ENCODE measurements at regions not wholly inside any gene's neighbourhood (a gene's known extent, or its start where the extent isn't known, plus 50 kb on each side); places are given as distances from the start of the nearest gene placed in this dataset.

DNA sequence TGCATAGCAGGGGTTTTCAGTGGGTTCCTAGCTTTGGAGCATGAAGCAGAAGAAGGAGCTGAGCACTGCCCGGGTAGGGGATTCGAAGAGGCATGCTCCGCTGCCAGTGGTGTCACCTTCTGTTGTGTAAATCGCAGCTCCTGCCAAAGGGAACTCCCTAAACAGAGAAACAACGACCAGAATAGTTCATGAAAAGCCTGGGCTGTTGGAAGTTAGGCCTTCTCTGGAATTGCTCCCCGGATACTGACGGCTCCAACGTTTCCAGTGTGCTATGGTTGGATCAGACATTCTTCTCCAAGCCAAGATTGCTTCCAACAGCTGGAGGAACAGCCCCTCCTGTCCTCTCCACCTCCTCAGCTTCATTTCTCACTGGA, 546.0 kb upstream of the FZD8 start:
- TF ChIP-seq, protein P1, sequence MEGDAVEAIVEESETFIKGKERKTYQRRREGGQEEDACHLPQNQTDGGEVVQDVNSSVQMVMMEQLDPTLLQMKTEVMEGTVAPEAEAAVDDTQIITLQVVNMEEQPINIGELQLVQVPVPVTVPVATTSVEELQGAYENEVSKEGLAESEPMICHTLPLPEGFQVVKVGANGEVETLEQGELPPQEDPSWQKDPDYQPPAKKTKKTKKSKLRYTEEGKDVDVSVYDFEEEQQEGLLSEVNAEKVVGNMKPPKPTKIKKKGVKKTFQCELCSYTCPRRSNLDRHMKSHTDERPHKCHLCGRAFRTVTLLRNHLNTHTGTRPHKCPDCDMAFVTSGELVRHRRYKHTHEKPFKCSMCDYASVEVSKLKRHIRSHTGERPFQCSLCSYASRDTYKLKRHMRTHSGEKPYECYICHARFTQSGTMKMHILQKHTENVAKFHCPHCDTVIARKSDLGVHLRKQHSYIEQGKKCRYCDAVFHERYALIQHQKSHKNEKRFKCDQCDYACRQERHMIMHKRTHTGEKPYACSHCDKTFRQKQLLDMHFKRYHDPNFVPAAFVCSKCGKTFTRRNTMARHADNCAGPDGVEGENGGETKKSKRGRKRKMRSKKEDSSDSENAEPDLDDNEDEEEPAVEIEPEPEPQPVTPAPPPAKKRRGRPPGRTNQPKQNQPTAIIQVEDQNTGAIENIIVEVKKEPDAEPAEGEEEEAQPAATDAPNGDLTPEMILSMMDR (conservative IDR thresholded peaks at IDR 0.05; ENCODE audit: low read length), result no peak
- TF ChIP-seq EZH2phosphoT487 (IDR thresholded peaks at IDR 0.05; ENCODE audit: borderline replicate concordance), result no peak

All from Loucy (cell line).